ENCODE measurements at regions not wholly inside any gene's neighbourhood (a gene's known extent, or its start where the extent isn't known, plus 50 kb on each side); places are given as distances from the start of the nearest gene placed in this dataset.
A peak's percentile ranks its signal among the peaks of the same experiment; 100 is the strongest.
"Not testable (repeated sequence)": the region's sequence is repeated elsewhere in the genome, so short reads cannot be mapped to it uniquely, and the experiment has no call there.

GRCh38 chr5:152622628-152623027, 217.5 kb upstream of the NMUR2 start:
- no peak for DNase-seq

GRCh38 chr5:152623951-152624350, 218.9 kb upstream of the NMUR2 start:
- DNase-seq: no peak

- no peak for DNase-seq
These were observed 220.6 kb upstream of the NMUR2 start for GRCh38 chr5:152625696-152626095.

- no peak for DNase-seq
These were observed 226.1 kb upstream of the NMUR2 start for GRCh38 chr5:152631221-152631620.

DNA sequence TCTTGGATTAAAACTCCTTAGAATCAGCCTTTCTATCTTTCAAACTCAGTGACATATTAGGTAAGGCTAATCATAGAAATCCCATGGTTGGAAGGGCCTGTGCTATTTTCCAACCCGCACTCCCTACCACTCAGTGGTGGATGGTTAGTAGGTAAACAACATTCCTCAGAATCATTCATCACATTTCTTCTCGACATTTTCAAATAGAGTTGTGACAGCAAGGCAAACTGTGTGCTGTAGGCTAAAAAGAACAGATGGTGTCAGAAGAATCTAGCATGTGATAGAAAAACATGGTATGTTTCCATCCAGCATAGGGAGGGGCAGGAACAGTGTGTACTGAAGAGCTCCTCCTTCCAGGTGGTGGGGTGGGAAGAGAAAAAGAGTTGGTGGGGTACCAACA, 227.3 kb upstream of the NMUR2 start:
- no peak for DNase-seq

- peak; percentile 13 for DNase-seq
These were observed 229.5 kb upstream of the NMUR2 start for GRCh38 chr5:152634586-152634985.

DNA sequence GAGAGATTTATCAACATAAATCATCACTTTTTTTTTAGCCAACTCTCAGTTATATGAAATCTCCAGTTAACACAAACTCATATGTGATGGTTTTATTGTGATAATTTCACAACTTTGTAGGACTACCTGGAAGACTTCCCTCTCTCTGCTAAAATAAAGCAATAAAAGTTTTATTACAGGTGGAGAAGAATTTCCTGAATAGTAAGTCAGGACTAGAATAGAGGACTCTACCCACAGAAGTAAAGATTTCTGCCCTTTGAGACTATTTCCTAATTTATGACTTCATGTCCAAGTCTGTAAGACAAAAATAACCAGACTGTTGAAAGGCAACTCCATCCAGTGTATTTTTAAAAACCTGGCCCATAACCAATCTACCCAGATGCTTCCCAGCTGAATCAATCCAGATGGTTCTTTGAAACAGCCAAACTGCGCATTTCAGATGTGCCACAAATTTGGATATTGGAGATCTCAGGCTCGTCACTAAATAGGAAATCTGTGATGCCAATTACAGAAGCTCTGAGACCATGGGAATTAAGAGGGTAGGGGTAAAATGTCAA, 234.0 kb upstream of the NMUR2 start:
- no peak for DNase-seq

- no peak for DNase-seq
These were observed 237.1 kb upstream of the NMUR2 start for GRCh38 chr5:152641970-152642805.

DNA sequence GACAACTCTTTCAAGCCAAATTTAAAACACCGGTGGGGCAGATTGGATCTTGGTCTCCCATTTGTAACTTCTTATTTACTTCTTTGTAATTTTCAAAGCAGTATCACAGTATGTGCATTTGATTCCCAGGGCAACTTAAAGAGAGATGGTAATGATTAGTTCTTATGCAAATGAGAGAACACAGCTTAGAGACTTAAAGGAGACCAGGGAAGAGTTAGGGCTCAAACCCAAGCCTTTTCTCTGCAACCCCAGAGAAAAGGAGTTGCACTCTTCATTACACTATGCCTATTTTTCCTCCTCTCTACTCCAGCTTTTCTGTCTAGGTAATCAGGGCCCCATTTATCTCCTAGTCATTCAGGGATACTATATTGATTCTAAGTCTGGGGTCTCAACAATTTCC, 237.8 kb upstream of the NMUR2 start:
- no peak for DNase-seq

GRCh38 chr5:152644029-152644728, 239.1 kb upstream of the NMUR2 start:
- DNase-seq: no peak

- no peak for DNase-seq
These were observed 244.5 kb upstream of the NMUR2 start for GRCh38 chr5:152649609-152650008.

DNA sequence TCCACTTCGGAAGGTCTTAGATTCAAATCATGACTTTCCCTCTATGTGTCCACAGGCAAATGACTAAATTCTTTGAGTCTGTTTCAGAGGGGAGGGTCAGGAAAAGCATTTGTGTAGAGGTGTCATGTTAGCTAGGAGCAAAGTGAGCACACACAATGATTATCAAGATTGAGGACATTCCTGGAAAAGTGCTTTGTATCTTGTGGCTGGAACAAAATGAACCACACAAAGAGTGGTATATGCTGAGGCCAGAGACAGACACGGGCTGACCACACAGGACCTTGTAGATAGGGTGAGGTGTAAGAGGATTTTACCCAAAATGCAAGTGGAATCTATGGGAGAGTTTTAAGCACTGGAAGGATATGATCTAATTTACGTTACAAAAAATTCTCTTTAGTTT, 245.3 kb upstream of the NMUR2 start:
- no peak for DNase-seq

DNA sequence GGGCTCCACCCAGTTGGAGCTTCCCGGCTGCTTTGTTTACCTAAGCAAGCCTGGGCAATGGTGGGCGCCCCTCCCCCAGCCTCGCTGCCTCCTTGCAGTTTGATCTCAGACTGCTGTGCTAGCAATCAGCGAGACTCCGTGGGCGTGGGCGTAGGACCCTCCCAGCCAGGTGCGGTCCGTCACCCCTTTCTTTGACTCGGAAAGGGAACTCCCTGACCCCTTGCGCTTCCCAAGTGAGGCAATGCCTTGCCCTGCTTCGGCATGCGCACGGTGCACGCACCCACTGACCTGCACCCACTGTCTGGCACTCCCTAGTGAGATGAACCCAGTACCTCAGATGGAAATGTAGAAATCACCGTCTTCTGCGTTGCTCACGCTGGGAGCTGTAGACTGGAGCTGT, 254.4 kb upstream of the NMUR2 start:
- not testable (repeated sequence) for DNase-seq

DNA sequence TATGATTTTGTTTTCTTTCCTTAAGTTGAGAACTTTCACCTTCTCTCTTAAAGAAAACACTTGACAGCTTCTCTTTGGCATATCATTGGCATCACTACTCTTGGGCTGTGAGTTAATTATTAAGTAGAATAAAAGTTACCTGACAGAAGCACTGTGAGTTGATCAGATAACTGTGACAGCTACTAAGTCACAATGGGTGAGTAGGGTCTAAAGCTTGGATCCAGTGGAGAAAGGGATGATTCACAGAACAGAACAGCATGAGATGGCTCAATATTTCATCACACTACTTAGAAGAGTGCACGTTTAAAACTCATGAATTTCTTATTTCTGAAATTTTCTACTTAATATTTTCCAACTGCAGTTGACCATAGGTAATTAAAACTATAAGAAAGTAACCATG, 268.5 kb upstream of the NMUR2 start:
- DNase-seq: no peak

GRCh38 chr5:152674403-152674802, 269.3 kb upstream of the NMUR2 start:
- no peak for DNase-seq

- no peak for DNase-seq
These were observed 271.1 kb upstream of the NMUR2 start for GRCh38 chr5:152676196-152676595.

DNA sequence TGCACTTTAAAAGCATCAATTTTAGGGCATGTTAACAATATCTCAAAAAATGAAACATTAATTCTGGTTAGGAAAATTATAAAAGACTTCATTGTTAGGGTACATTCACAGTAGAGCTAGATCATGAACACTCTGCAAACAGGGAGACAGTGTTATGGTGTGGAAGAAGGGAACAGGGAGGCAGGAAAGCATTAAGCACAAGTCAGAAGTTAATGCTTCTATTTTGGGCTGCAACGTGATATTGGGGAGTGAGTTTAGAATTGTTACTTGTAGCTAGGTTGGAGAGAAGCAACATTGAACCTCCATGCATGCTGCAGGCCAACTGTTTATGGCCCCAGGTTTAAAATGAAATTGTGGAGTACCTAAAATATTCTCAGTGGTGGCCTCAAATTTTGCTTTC, 278.1 kb upstream of the NMUR2 start:
- DNase-seq: no peak

DNA sequence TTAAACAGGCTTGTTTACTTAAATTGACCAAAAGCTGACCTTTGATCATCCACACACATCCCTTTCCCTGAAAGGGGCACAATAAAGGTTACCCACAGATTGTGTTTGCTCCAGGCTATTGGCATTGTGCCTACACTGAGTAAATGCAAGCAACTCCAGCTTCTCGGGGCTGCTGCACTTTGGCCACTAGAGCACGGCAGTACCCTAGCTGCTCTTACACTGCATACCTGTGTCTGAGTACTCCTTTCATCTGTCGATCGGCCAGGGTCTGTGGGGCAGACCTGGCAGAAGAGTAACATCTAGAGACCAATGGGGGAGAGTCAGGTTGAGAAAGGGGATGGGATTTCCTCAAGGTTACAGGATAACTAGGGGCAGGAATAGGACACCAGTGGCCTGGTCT, 281.9 kb upstream of the NMUR2 start:
- no peak for DNase-seq

GRCh38 chr5:152688561-152689249, 283.6 kb upstream of the NMUR2 start:
- no peak for DNase-seq

GRCh38 chr5:152689250-152689711, 284.2 kb upstream of the NMUR2 start:
- no peak for DNase-seq

- no peak for DNase-seq
These were observed 289.2 kb upstream of the NMUR2 start for GRCh38 chr5:152694231-152694630.

- DNase-seq: no peak
These were observed 296.3 kb upstream of the NMUR2 start for GRCh38 chr5:152701305-152701949.

DNA sequence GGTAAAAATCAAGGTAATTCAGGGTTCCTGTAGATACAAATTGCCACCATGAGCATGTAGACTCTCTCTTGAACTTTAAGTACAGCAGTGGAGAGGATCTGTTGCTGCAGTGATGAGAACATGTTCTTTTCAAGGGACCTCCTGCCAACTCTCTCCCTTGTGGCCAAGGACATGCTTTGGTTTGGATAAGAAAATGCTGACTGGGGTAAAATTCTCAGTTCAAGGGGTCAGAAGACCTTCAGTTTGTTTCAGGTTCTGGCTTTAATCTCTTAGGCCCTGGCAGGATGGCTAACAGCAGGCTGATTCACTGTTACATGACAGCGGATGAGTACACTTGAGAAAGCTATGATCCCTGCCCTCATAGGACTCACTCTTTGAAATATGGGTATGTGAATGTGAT, 299.2 kb upstream of the NMUR2 start:
- no peak for DNase-seq

All from NCI-H510A (cell line).